H1 (cell line): ENCODE measurements at regions not wholly inside any gene's neighbourhood (a gene's known extent, or its start where the extent isn't known, plus 50 kb on each side); places are given as distances from the start of the nearest gene placed in this dataset.
A peak's percentile ranks its signal among the peaks of the same experiment; 100 is the strongest.

ENCODE experiments used
- CBX5 ChIP-seq: fragments of 300-800, 300-1000 bp; sonication (generic); IDR thresholded peaks from 2 replicates; pipeline ENCODE4 v1.7.1; 2016; ENCODE audit warnings: antibody characterized with exemption, low read length, low read depth
- JUN ChIP-seq: IDR thresholded peaks from 2 replicates; pipeline ENCODE4 v1.6.1; 2011; ENCODE audit warnings: low read depth, mild to moderate bottlenecking, improper control_type of control experiment, low read length
- POLR2AphosphoS5 ChIP-seq: IDR thresholded peaks from 2 replicates; pipeline ENCODE4 v1.6.1; 2011; ENCODE audit warnings: low read depth, low read length
- POU5F1 ChIP-seq: IDR thresholded peaks from 2 replicates; pipeline ENCODE4 v1.6.1; 2011; ENCODE audit warnings: low read depth, mild to moderate bottlenecking, low read length, moderate library complexity
- RAD21 ChIP-seq, 2 experiments: IDR thresholded peaks in 1 of 2; conservative IDR thresholded peaks in 1 of 2; 2 replicates each; pipeline ENCODE4 v1.6.1; 2011; ENCODE audit warnings: low read depth in 2 of 2, low read length in 2 of 2, improper control_type of control experiment in 1 of 2, inconsistent platforms in 1 of 2, mild to moderate bottlenecking in 1 of 2, moderate library complexity in 1 of 2
- RBBP5 ChIP-seq: IDR thresholded peaks from 2 replicates; pipeline ENCODE4 v1.7.1; 2012; ENCODE audit warnings: low read depth, mild to moderate bottlenecking, inconsistent platforms, low read length, moderate library complexity, borderline replicate concordance
- SP1 ChIP-seq: IDR thresholded peaks from 2 replicates; pipeline ENCODE4 v1.6.1; 2011; ENCODE audit warnings: low read depth, low read length
- TAF1 ChIP-seq: IDR thresholded peaks from 2 replicates; pipeline ENCODE4 v1.6.1; 2011; ENCODE audit warnings: mild to moderate bottlenecking, low read depth, low read length
- TBP ChIP-seq: IDR thresholded peaks from 2 replicates; pipeline ENCODE4 v1.6.1; 2011; ENCODE audit warnings: low read depth, low read length, improper control_type of control experiment
- YY1 ChIP-seq: IDR thresholded peaks from 2 replicates; pipeline ENCODE4 v1.6.1; 2011; ENCODE audit warnings: low read depth, mild to moderate bottlenecking, low read length
- TF ChIP-seq, protein P1 (sequence below): IDR thresholded peaks from 2 replicates; pipeline ENCODE4 v1.6.1; 2012; ENCODE audit warnings: inconsistent platforms

DNA sequence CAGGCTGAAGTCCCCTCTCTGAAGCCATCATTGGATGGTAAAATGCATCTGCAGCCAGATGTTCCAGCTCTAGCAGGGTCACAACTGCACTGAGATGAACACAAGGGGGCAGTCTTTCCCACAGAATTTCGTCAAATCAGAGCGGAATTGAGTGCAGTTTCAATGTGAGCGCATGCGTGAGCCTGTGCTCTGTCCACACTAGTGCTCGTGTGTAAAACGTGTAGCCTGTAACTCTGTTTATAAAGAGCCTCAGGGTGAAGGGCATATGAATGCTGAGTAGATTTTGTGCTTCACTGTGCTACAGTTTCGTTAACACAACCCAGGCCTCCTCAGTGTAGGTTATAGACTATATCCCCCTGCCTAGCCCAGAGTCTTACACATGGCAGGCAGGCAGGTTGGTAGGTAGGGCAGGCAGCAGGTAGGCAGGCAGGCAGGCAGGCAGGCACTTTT, 92.7 kb upstream of the GOLGA6L4 start (continued):
- TF ChIP-seq TBP (no peak), CBX5 (no peak), TAF1 (no peak), YY1 (no peak), RBBP5 (no peak), SP1 (no peak), JUN (no peak), RAD21 (IDR thresholded peaks at IDR 0.05 in 1 of 2, conservative IDR thresholded peaks at IDR 0.05 in 1 of 2; ENCODE audit: low read depth in 2 of 2, low read length in 2 of 2) (peak; percentile 87 to 88), POLR2AphosphoS5 (no peak), POU5F1 (no peak)
- TF ChIP-seq, protein P1, sequence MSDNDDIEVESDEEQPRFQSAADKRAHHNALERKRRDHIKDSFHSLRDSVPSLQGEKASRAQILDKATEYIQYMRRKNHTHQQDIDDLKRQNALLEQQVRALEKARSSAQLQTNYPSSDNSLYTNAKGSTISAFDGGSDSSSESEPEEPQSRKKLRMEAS: peak; percentile 53; the same call in 1 of the 2 replicates
